Kidney (tissue), 13 donors: ENCODE measurements at regions not wholly inside any gene's neighbourhood (a gene's known extent, or its start where the extent isn't known, plus 50 kb on each side); places are given as distances from the start of the nearest gene placed in this dataset.

Source experiments
- DNase-seq, 5 donors: peaks; one replicate each; pipeline ENCODE4 v3.0.0-alpha.2; 2013 to 2020
- FAIRE-seq: peaks from 2 replicates; lab custom pipeline; 2012; peaks lifted over from hg19 to GRCh38; lab: Jason Lieb, UNC
- H3K27ac ChIP-seq, 2 donors: one replicate each; pipeline ENCODE4 v1.7.0; 2013; ENCODE audit warnings: low read depth in 2 of 2, low read length in 2 of 2, inconsistent platforms in 1 of 2
- H3K27me3 ChIP-seq: one replicate; pipeline ENCODE4 v1.7.1; 2013; ENCODE audit warnings: low read length, inconsistent platforms; ENCODE audit not compliant: control insufficient read depth, insufficient read depth
- H3K36me3 ChIP-seq, 3 donors: one replicate each; pipeline versions ENCODE4 v1.7.0 to v1.7.1; 2013; ENCODE audit warnings: low read length in 3 of 3, control low read depth in 1 of 3, inconsistent platforms in 1 of 3; ENCODE audit not compliant: insufficient read depth in 3 of 3, control insufficient read depth in 2 of 3
- H3K4me1 ChIP-seq, 3 donors: one replicate each; pipeline versions ENCODE4 v1.7.0 to v1.7.1; 2013; ENCODE audit warnings: low read length in 3 of 3, inconsistent platforms in 1 of 3, low read depth in 1 of 3; ENCODE audit not compliant: control insufficient read depth in 2 of 3, insufficient read depth in 2 of 3
- H3K4me3 ChIP-seq, 3 donors: one replicate each; pipeline versions ENCODE4 v1.7.0 to v1.8.1; 2013; ENCODE audit warnings: low read length in 3 of 3, control low read depth in 1 of 3, inconsistent platforms in 1 of 3
- H3K9ac ChIP-seq, 3 donors: one replicate each; pipeline versions ENCODE4 v1.7.0 to v1.7.1; 2013; ENCODE audit warnings: low read length in 3 of 3, control low read depth in 1 of 3, inconsistent platforms in 1 of 3
- H3K9me3 ChIP-seq, 3 donors: one replicate each; pipeline versions ENCODE4 v1.7.0 to v1.7.1; 2013; ENCODE audit warnings: low read length in 3 of 3, control low read depth in 1 of 3, inconsistent platforms in 1 of 3; ENCODE audit not compliant: control insufficient read depth in 2 of 3, insufficient read depth in 1 of 3
- CTCF ChIP-seq: IDR thresholded peaks from 3 replicates; pipeline ENCODE4 v1.5.1; 2012; ENCODE audit warnings: mild to moderate bottlenecking, moderate library complexity, borderline replicate concordance; ENCODE audit not compliant: insufficient read depth; ENCODE audit errors: extremely low read depth
- intact Hi-C: fragments of 100-400 bp; cut with DNase I; formaldehyde crosslinking; loops from one replicate; pipeline ENCODE4 v1.11.1; 2022
- donor health status: control.
- donor health status: control.
- donor health status: control.
- donor health status: control.
- donor health status: control.
- donor health status: DM: yes; HTN: yes; CAD: no.
- donor health status: Normal renal cell carcinoma (clear cell type).

- FAIRE-seq (no peak), DNase-seq (no peak)
- no peak overlapping the region for H3K4me3 ChIP-seq
- no peak overlapping the region for H3K9ac ChIP-seq
- no peaks in the 10 kb centered on the region for H3K4me1 ChIP-seq
- TF ChIP-seq CTCF = no peak
- intact Hi-C loops = no loop called here
- H3K27me3 ChIP-seq = no peaks in the 10 kb centered on the region
- H3K9me3 ChIP-seq = peaks cover 0 to 3% (median 0%) of the 10 kb centered on the region in 3 donors
- H3K36me3 ChIP-seq = no peaks in the 10 kb centered on the region
- H3K27ac ChIP-seq = no peak overlapping the region
These were observed 390.0 kb downstream of the MMUT start for GRCh38 chr6:49072885-49073620.

GRCh38 chr6:49072146-49072545 lies 390.9 kb downstream of the MMUT start:
- no peak overlapping the region for H3K4me3 ChIP-seq
- no peaks in the 10 kb centered on the region for H3K4me1 ChIP-seq
- H3K27ac ChIP-seq = no peak overlapping the region
- TF ChIP-seq CTCF = no peak
- H3K9ac ChIP-seq = no peak overlapping the region
- DNase-seq (no peak), FAIRE-seq (no peak)
- peaks cover 0 to 3% (median 0%) of the 10 kb centered on the region in 3 donors for H3K9me3 ChIP-seq
- no peaks in the 10 kb centered on the region for H3K27me3 ChIP-seq
- no peaks in the 10 kb centered on the region for H3K36me3 ChIP-seq
- intact Hi-C loops = no loop called here

GRCh38 chr6:49070411-49070810 lies 392.6 kb downstream of the MMUT start:
- FAIRE-seq (no peak), DNase-seq (no peak)
- intact Hi-C loops = no loop called here
- Histone ChIP-seq H3K4me3 (no peak overlapping the region), H3K9ac (no peak overlapping the region), H3K27me3 (no peaks in the 10 kb centered on the region), H3K9me3 (peaks cover 0 to 3% (median 0%) of the 10 kb centered on the region in 3 donors), H3K27ac (no peak overlapping the region), H3K4me1 (no peaks in the 10 kb centered on the region), H3K36me3 (no peaks in the 10 kb centered on the region)
- no peak for TF ChIP-seq CTCF

GRCh38 chr6:49054311-49054710 lies 408.7 kb downstream of the MMUT start:
- Histone ChIP-seq H3K27me3 (no peaks in the 10 kb centered on the region), H3K4me3 (no peak overlapping the region), H3K36me3 (no peaks in the 10 kb centered on the region), H3K27ac (no peak overlapping the region), H3K9ac (no peak overlapping the region), H3K4me1 (no peaks in the 10 kb centered on the region), H3K9me3 (no peaks in the 10 kb centered on the region)
- intact Hi-C loops = no loop called here
- DNase-seq (no peak), FAIRE-seq (no peak)
- TF ChIP-seq CTCF = no peak
